ENCODE measurements at regions not wholly inside any gene's neighbourhood (a gene's known extent, or its start where the extent isn't known, plus 50 kb on each side); places are given as distances from the start of the nearest gene placed in this dataset.
"Not testable (repeated sequence)": the region's sequence is repeated elsewhere in the genome, so short reads cannot be mapped to it uniquely, and the experiment has no call there.

- not testable (repeated sequence) for TF ChIP-seq POLR2AphosphoS5 (IDR thresholded peaks at IDR 0.05; ENCODE audit: borderline replicate concordance, low read depth, low read length); EZH2 (IDR thresholded peaks at IDR 0.05); FOXP2 (optimal IDR thresholded peaks at IDR 0.05; ENCODE audit: control extremely low read depth, extremely low read length, insufficient read depth)
These were observed 112.8 kb upstream of the OLFM3 start for GRCh38 chr1:102109493-102109892.

Data from SK-N-MC (cell line).